Muscle of leg (tissue), 3 donors: ENCODE measurements at regions not wholly inside any gene's neighbourhood (a gene's known extent, or its start where the extent isn't known, plus 50 kb on each side); places are given as distances from the start of the nearest gene placed in this dataset.

ENCODE experiments used
- DNase-seq: peaks from one replicate; pipeline ENCODE4 v3.0.0; 2013
- H3K27ac ChIP-seq: one replicate; pipeline ENCODE4 v1.5.1; 2013; ENCODE audit warnings: mild to moderate bottlenecking, low read length, control low read depth
- H3K27me3 ChIP-seq: one replicate; pipeline ENCODE4 v1.6.1; 2013; ENCODE audit warnings: low read length; ENCODE audit not compliant: control insufficient read depth, insufficient read depth
- H3K36me3 ChIP-seq: one replicate; pipeline ENCODE4 v1.6.1; 2013; ENCODE audit warnings: low read length; ENCODE audit not compliant: control insufficient read depth, insufficient read depth
- H3K4me1 ChIP-seq: one replicate; pipeline ENCODE4 v1.6.1; 2013; ENCODE audit warnings: low read length; ENCODE audit not compliant: control insufficient read depth, insufficient read depth
- H3K4me3 ChIP-seq: one replicate; pipeline ENCODE4 v1.5.1; 2013; ENCODE audit warnings: low read length, control low read depth
- H3K9me3 ChIP-seq: replicated peaks from 2 replicates; pipeline ENCODE4 v1.6.1; 2013; ENCODE audit warnings: low read depth, low read length; ENCODE audit not compliant: control insufficient read depth
- WGBS: methylation state at CpG from one replicate; pipeline ENCODE4 v1.1.5; 2013; ENCODE audit warnings: missing lambda C conversion rate; ENCODE audit not compliant: insufficient coverage; 5-methylcytosine and 5-hydroxymethylcytosine counted together

- Histone ChIP-seq H3K27me3 (no peaks in the 10 kb centered on the region), H3K4me1 (no peaks in the 10 kb centered on the region), H3K36me3 (no peaks in the 10 kb centered on the region), H3K9me3 (no peaks in the 10 kb centered on the region), H3K4me3 (no peak overlapping the region), H3K27ac (no peak overlapping the region)
- no peak for DNase-seq
- 31% methylated on average over 1 of the region's 1 CpG for WGBS
Measured at GRCh38 chr9:21679432-21679831, 123.0 kb upstream of the MTAP start.

GRCh38 chr9:21680590-21680989 is 121.8 kb upstream of the MTAP start:
- H3K9me3 ChIP-seq, result no peaks in the 10 kb centered on the region
- no peaks in the 10 kb centered on the region for H3K36me3 ChIP-seq
- H3K27ac ChIP-seq, result no peak overlapping the region
- no peaks in the 10 kb centered on the region for H3K4me1 ChIP-seq
- H3K27me3 ChIP-seq, result no peaks in the 10 kb centered on the region
- DNase-seq, result no peak
- H3K4me3 ChIP-seq, result no peak overlapping the region
- WGBS, result no CpG with 5 or more reads among the region's 4 CpGs

- Histone ChIP-seq H3K27ac (no peak overlapping the region), H3K36me3 (no peaks in the 10 kb centered on the region), H3K9me3 (no peaks in the 10 kb centered on the region), H3K4me1 (no peaks in the 10 kb centered on the region), H3K4me3 (no peak overlapping the region), H3K27me3 (no peaks in the 10 kb centered on the region)
- no peak for DNase-seq
- WGBS, result no CpG with 5 or more reads among the region's 4 CpGs
Measured at GRCh38 chr9:21681641-21682040, 120.8 kb upstream of the MTAP start.

GRCh38 chr9:21682381-21682780 is 120.1 kb upstream of the MTAP start:
- Histone ChIP-seq H3K9me3 (no peaks in the 10 kb centered on the region), H3K36me3 (no peaks in the 10 kb centered on the region), H3K4me1 (no peaks in the 10 kb centered on the region), H3K4me3 (no peak overlapping the region), H3K27ac (no peak overlapping the region), H3K27me3 (no peaks in the 10 kb centered on the region)
- no CpG with 5 or more reads among the region's 2 CpGs for WGBS
- peak; percentile 58 for DNase-seq

- no peaks in the 10 kb centered on the region for H3K9me3 ChIP-seq
- H3K27me3 ChIP-seq, result no peaks in the 10 kb centered on the region
- H3K4me1 ChIP-seq, result no peaks in the 10 kb centered on the region
- H3K4me3 ChIP-seq, result no peak overlapping the region
- no CpG with 5 or more reads among the region's 2 CpGs for WGBS
- H3K27ac ChIP-seq, result no peak overlapping the region
- peak; percentile 57 for DNase-seq
- H3K36me3 ChIP-seq, result no peaks in the 10 kb centered on the region
Measured at GRCh38 chr9:21682981-21683380, 119.5 kb upstream of the MTAP start.

GRCh38 chr9:21683484-21684175 is 118.8 kb upstream of the MTAP start:
- no CpG with 5 or more reads among the region's 4 CpGs for WGBS
- no peaks in the 10 kb centered on the region for H3K4me1 ChIP-seq
- DNase-seq, result no peak

GRCh38 chr9:21684231-21684630 is 118.2 kb upstream of the MTAP start:
- Histone ChIP-seq H3K9me3 (no peaks in the 10 kb centered on the region), H3K27ac (no peak overlapping the region), H3K4me3 (no peak overlapping the region), H3K36me3 (no peaks in the 10 kb centered on the region), H3K4me1 (no peaks in the 10 kb centered on the region), H3K27me3 (no peaks in the 10 kb centered on the region)
- no peak for DNase-seq
- no CpG with 5 or more reads among the region's 2 CpGs for WGBS

More at GRCh38 chr9:21683484-21684175, 118.8 kb upstream of the MTAP start:
- no peak overlapping the region for H3K4me3 ChIP-seq
- H3K27ac ChIP-seq, result no peak overlapping the region
- H3K27me3 ChIP-seq, result no peaks in the 10 kb centered on the region
- H3K9me3 ChIP-seq, result no peaks in the 10 kb centered on the region
- no peaks in the 10 kb centered on the region for H3K36me3 ChIP-seq

- no peak overlapping the region for H3K27ac ChIP-seq
- WGBS, result no CpG with 5 or more reads among the region's 2 CpGs
- no peaks in the 10 kb centered on the region for H3K27me3 ChIP-seq
- no peaks in the 10 kb centered on the region for H3K4me1 ChIP-seq
- H3K36me3 ChIP-seq, result no peaks in the 10 kb centered on the region
- no peak for DNase-seq
- H3K9me3 ChIP-seq, result no peaks in the 10 kb centered on the region
- H3K4me3 ChIP-seq, result no peak overlapping the region
Measured at GRCh38 chr9:21684831-21685362, 117.5 kb upstream of the MTAP start.

- DNase-seq, result no peak
- Histone ChIP-seq H3K27ac (no peak overlapping the region), H3K4me3 (no peak overlapping the region), H3K27me3 (no peaks in the 10 kb centered on the region), H3K4me1 (no peaks in the 10 kb centered on the region), H3K9me3 (no peaks in the 10 kb centered on the region), H3K36me3 (no peaks in the 10 kb centered on the region)
- WGBS, result 89% methylated on average over 5 of the region's 6 CpGs
Measured at GRCh38 chr9:21685502-21685901, 116.9 kb upstream of the MTAP start.

GRCh38 chr9:21686738-21687137 is 115.7 kb upstream of the MTAP start:
- Histone ChIP-seq H3K36me3 (no peaks in the 10 kb centered on the region), H3K4me1 (no peaks in the 10 kb centered on the region), H3K9me3 (no peaks in the 10 kb centered on the region), H3K4me3 (no peak overlapping the region), H3K27me3 (no peaks in the 10 kb centered on the region), H3K27ac (no peak overlapping the region)
- no peak for DNase-seq
- WGBS, result no CpG with 5 or more reads among the region's 2 CpGs

GRCh38 chr9:21687351-21687750 is 115.1 kb upstream of the MTAP start:
- H3K27me3 ChIP-seq, result no peaks in the 10 kb centered on the region
- H3K9me3 ChIP-seq, result no peaks in the 10 kb centered on the region

More at GRCh38 chr9:21687351-21687750, 115.1 kb upstream of the MTAP start:
- Histone ChIP-seq H3K4me3 (no peak overlapping the region), H3K36me3 (no peaks in the 10 kb centered on the region), H3K4me1 (no peaks in the 10 kb centered on the region), H3K27ac (no peak overlapping the region)
- DNase-seq, result no peak
